Upper lobe of right lung (tissue), 1 donor: ENCODE measurements at regions not wholly inside any gene's neighbourhood (a gene's known extent, or its start where the extent isn't known, plus 50 kb on each side); places are given as distances from the start of the nearest gene placed in this dataset.
A peak's percentile ranks its signal among the peaks of the same experiment; 100 is the strongest.
"Not testable (repeated sequence)": the region's sequence is repeated elsewhere in the genome, so short reads cannot be mapped to it uniquely, and the experiment has no call there.

ENCODE experiments used
- ATAC-seq: fragments of 200-7000 bp; cut with Tn5 transposase; one replicate; pipeline ENCODE4 v1.9.1; 2020; ENCODE audit warnings: mild to moderate bottlenecking, moderate library complexity
- DNase-seq: peaks from one replicate; pipeline ENCODE4 v3.0.0-alpha.2; 2020
- H3K27ac ChIP-seq: fragments of 200-600 bp; one replicate; pipeline ENCODE4 v1.8.0; 2022
- H3K27me3 ChIP-seq: fragments of 200-600 bp; one replicate; pipeline ENCODE4 v1.8.0; 2022; ENCODE audit warnings: mild to moderate bottlenecking
- H3K36me3 ChIP-seq: fragments of 200-600 bp; one replicate; pipeline ENCODE4 v1.8.0; 2022
- H3K4me1 ChIP-seq: fragments of 200-600 bp; one replicate; pipeline ENCODE4 v1.8.0; 2022
- H3K4me3 ChIP-seq: fragments of 200-600 bp; one replicate; pipeline ENCODE4 v1.8.0; 2022; ENCODE audit warnings: mild to moderate bottlenecking
- H3K9me3 ChIP-seq: fragments of 200-600 bp; one replicate; pipeline ENCODE4 v1.8.0; 2022
- CTCF ChIP-seq: fragments of 200-600 bp; IDR thresholded peaks from one replicate; pipeline ENCODE4 v1.8.0; 2022; ENCODE audit warnings: antibody characterized with exemption
- intact Hi-C: fragments of 100-400 bp; cut with DNase I; formaldehyde crosslinking; loops from one replicate; pipeline ENCODE4 v1.11.0; 2022
- donor health status: DM: no; HTN: yes; CAD: no; lungs with severe emphysema.

GRCh38 chr4:8674311-8674885, 81.8 kb downstream of the CPZ start:
- DNase-seq (no peak), ATAC-seq (no peak)
- H3K4me3 ChIP-seq, result no peak overlapping the region
- no peaks in the 10 kb centered on the region for H3K36me3 ChIP-seq
- no peaks in the 10 kb centered on the region for H3K27me3 ChIP-seq
- no peaks in the 10 kb centered on the region for H3K9me3 ChIP-seq
- no peak overlapping the region for H3K27ac ChIP-seq
- H3K4me1 ChIP-seq, result no peaks in the 10 kb centered on the region
- intact Hi-C loops, result no loop called here
- TF ChIP-seq CTCF, result no peak

GRCh38 chr4:8673106-8673505, 80.5 kb downstream of the CPZ start:
- H3K36me3 ChIP-seq, H3K4me1 ChIP-seq, ATAC-seq, H3K27me3 ChIP-seq, H3K27ac ChIP-seq, intact Hi-C loops, H3K4me3 ChIP-seq, H3K9me3 ChIP-seq: not testable (repeated sequence)
- DNase-seq, result peak; percentile 37

- intact Hi-C loops, result no loop called here
- ATAC-seq (no peak), DNase-seq (peak; percentile 46)
- Histone ChIP-seq H3K4me3 (no peak overlapping the region), H3K36me3 (no peaks in the 10 kb centered on the region), H3K27ac (no peak overlapping the region), H3K9me3 (no peaks in the 10 kb centered on the region), H3K27me3 (peaks cover 7% of the 10 kb centered on the region), H3K4me1 (no peaks in the 10 kb centered on the region)
- no peak for TF ChIP-seq CTCF
Measured at GRCh38 chr4:8672486-8672885, 79.9 kb downstream of the CPZ start.

GRCh38 chr4:8671712-8672290, 79.2 kb downstream of the CPZ start:
- no peaks in the 10 kb centered on the region for H3K4me1 ChIP-seq
- no peak overlapping the region for H3K27ac ChIP-seq
- no peak overlapping the region for H3K4me3 ChIP-seq
- TF ChIP-seq CTCF, result no peak
- ATAC-seq (no peak), DNase-seq (peak; percentile 41)
- peaks cover 7% of the 10 kb centered on the region for H3K27me3 ChIP-seq
- H3K9me3 ChIP-seq, result no peaks in the 10 kb centered on the region
- no peaks in the 10 kb centered on the region for H3K36me3 ChIP-seq
- intact Hi-C loops, result no loop called here
